ENCODE measurements at regions not wholly inside any gene's neighbourhood (a gene's known extent, or its start where the extent isn't known, plus 50 kb on each side); places are given as distances from the start of the nearest gene placed in this dataset.

DNA sequence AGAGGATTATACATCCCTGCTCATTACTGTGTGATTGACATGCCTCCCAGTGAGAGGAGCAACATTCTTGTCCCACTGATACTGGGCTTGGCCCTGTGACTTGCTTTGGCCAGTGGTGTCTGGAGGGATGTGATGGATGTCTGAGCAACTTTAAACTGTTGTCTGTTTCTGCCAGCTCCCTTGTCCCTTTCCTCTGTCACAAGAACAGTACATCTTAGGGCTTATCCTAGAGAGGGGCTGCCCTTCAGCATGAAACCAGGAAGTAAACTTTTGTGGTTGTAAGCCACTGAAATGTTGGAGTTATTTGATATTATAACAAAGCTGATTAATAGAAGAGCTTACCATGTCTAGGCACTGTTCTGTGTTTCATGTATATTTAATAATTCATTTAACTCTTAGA is 82.9 kb upstream of the GPRC5B start:
- H3K4me2 ChIP-seq (ENCODE audit: low read length): no peak overlapping the region
- RAD21 ChIA-PET (ENCODE audit: low non-redundant PET in 1 of 2, low total read pairs in 2 of 2, uncharacterized antibody in 2 of 2, unreplicated experiment in 2 of 2): no interaction called here
- CTCF ChIA-PET: no interaction called here
- DNase-seq (ENCODE audit: low read depth, low spot score): no peak
- no peaks in the 10 kb centered on the region for H3K4me1 ChIP-seq (ENCODE audit: control insufficient read depth in 1 of 2, insufficient read depth in 2 of 2, low read length in 2 of 2)
- no peaks in the 10 kb centered on the region for H3K79me2 ChIP-seq (ENCODE audit: insufficient read depth, low read length)
- no TSS peak for BruUV-seq (replicated peaks)
- no peak for TF ChIP-seq YY1 (IDR thresholded peaks at IDR 0.05; ENCODE audit: extremely low read depth, insufficient replicate concordance, low read depth, low read length)
- TF ChIP-seq CEBPB (IDR thresholded peaks at IDR 0.05; ENCODE audit: low read depth): no peak
- TF ChIP-seq, protein P1, sequence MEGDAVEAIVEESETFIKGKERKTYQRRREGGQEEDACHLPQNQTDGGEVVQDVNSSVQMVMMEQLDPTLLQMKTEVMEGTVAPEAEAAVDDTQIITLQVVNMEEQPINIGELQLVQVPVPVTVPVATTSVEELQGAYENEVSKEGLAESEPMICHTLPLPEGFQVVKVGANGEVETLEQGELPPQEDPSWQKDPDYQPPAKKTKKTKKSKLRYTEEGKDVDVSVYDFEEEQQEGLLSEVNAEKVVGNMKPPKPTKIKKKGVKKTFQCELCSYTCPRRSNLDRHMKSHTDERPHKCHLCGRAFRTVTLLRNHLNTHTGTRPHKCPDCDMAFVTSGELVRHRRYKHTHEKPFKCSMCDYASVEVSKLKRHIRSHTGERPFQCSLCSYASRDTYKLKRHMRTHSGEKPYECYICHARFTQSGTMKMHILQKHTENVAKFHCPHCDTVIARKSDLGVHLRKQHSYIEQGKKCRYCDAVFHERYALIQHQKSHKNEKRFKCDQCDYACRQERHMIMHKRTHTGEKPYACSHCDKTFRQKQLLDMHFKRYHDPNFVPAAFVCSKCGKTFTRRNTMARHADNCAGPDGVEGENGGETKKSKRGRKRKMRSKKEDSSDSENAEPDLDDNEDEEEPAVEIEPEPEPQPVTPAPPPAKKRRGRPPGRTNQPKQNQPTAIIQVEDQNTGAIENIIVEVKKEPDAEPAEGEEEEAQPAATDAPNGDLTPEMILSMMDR (IDR thresholded peaks at IDR 0.05 in 2 of 3, conservative IDR thresholded peaks at IDR 0.05 in 1 of 3; ENCODE audit: borderline replicate concordance in 1 of 3, insufficient read depth in 1 of 3, low read depth in 2 of 3, low read length in 2 of 3): no peak
- no peak for TF ChIP-seq FOSL1 (IDR thresholded peaks at IDR 0.05; ENCODE audit: low read depth)
- no peak for TF ChIP-seq ZFX (IDR thresholded peaks at IDR 0.05)
- TF ChIP-seq SRF (IDR thresholded peaks at IDR 0.05; ENCODE audit: low read depth): no peak
- no peak for TF ChIP-seq EZH2 (IDR thresholded peaks at IDR 0.05)
- no peak for TF ChIP-seq EGR1 (IDR thresholded peaks at IDR 0.05; ENCODE audit: low read depth)
- TF ChIP-seq POLR2A (IDR thresholded peaks at IDR 0.05; ENCODE audit: borderline replicate concordance, extremely low read depth, insufficient read depth, insufficient read length): no peak
- TF ChIP-seq ZNF274 (IDR thresholded peaks at IDR 0.05; ENCODE audit: low read depth, low read length): no peak
- TF ChIP-seq, protein P2, sequence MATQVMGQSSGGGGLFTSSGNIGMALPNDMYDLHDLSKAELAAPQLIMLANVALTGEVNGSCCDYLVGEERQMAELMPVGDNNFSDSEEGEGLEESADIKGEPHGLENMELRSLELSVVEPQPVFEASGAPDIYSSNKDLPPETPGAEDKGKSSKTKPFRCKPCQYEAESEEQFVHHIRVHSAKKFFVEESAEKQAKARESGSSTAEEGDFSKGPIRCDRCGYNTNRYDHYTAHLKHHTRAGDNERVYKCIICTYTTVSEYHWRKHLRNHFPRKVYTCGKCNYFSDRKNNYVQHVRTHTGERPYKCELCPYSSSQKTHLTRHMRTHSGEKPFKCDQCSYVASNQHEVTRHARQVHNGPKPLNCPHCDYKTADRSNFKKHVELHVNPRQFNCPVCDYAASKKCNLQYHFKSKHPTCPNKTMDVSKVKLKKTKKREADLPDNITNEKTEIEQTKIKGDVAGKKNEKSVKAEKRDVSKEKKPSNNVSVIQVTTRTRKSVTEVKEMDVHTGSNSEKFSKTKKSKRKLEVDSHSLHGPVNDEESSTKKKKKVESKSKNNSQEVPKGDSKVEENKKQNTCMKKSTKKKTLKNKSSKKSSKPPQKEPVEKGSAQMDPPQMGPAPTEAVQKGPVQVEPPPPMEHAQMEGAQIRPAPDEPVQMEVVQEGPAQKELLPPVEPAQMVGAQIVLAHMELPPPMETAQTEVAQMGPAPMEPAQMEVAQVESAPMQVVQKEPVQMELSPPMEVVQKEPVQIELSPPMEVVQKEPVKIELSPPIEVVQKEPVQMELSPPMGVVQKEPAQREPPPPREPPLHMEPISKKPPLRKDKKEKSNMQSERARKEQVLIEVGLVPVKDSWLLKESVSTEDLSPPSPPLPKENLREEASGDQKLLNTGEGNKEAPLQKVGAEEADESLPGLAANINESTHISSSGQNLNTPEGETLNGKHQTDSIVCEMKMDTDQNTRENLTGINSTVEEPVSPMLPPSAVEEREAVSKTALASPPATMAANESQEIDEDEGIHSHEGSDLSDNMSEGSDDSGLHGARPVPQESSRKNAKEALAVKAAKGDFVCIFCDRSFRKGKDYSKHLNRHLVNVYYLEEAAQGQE (IDR thresholded peaks at IDR 0.05; ENCODE audit: low read depth): no peak
- no peak for TF ChIP-seq MAX (IDR thresholded peaks at IDR 0.05)
- TF ChIP-seq, protein P3, sequence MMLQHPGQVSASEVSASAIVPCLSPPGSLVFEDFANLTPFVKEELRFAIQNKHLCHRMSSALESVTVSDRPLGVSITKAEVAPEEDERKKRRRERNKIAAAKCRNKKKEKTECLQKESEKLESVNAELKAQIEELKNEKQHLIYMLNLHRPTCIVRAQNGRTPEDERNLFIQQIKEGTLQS (IDR thresholded peaks at IDR 0.05): no peak
- TF ChIP-seq TCF7L2 (IDR thresholded peaks at IDR 0.05; ENCODE audit: borderline replicate concordance, extremely low read depth, insufficient read depth, insufficient read length): no peak
- TF ChIP-seq JUND (IDR thresholded peaks at IDR 0.05): no peak
- TF ChIP-seq ELF1 (IDR thresholded peaks at IDR 0.05; ENCODE audit: borderline replicate concordance, low read depth): no peak
- TF ChIP-seq SIN3A (IDR thresholded peaks at IDR 0.05; ENCODE audit: low read depth): no peak
- no peak for TF ChIP-seq SP1 (IDR thresholded peaks at IDR 0.05; ENCODE audit: low read depth)
- no peak overlapping the region for H3K4me3 ChIP-seq (replicated peaks in 1 of 2; ENCODE audit: low read depth in 1 of 2, low read length in 2 of 2)
- no peak overlapping the region for H3K27ac ChIP-seq (ENCODE audit: low read depth, low read length)
- H3K9ac ChIP-seq (ENCODE audit: low read length): no peak overlapping the region
- no peak overlapping the region for H2AFZ ChIP-seq (ENCODE audit: low read depth, low read length, poor library complexity, severe bottlenecking)
- no peaks in the 10 kb centered on the region for H3K36me3 ChIP-seq (ENCODE audit: control insufficient read depth in 1 of 2, insufficient read depth in 2 of 2, low read length in 2 of 2)
- no peaks in the 10 kb centered on the region for H3K9me2 ChIP-seq (ENCODE audit: insufficient read depth)
- H3K9me3 ChIP-seq (ENCODE audit: control insufficient read depth in 1 of 2, insufficient read depth in 1 of 2, low read depth in 1 of 2, low read length in 2 of 2): no peaks in the 10 kb centered on the region
- intact Hi-C loops (cut with micrococcal nuclease): no loop called here
- POLR2A ChIA-PET: no interaction called here
- ATAC-seq: no peak
- peaks cover 6% of the 10 kb centered on the region; the same call in 1 of the 2 replicates for H3K27me3 ChIP-seq (ENCODE audit: insufficient read depth, low read length)
- H4K20me1 ChIP-seq (ENCODE audit: insufficient read depth): no peaks in the 10 kb centered on the region

Data from HCT116 (cell line).